ENCODE measurements at regions not wholly inside any gene's neighbourhood (a gene's known extent, or its start where the extent isn't known, plus 50 kb on each side); places are given as distances from the start of the nearest gene placed in this dataset.

DNA sequence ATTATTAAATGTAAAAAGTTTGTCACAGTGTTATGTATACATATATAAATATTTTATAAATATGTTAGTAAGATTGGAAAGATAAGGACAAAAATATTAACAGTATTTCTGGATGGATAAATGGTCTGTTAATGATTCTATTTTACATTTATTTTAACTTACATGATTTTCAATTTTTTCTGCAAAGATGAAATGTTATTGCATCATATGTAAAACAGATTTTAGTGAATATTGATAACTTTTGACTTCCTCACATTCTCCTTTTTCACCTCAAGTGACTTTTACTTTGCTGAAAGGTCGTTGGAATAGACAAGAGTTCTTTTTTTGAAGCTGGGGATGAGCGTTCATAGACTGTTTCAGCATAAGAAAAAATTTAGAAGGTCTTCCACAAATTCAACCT, 1554.7 kb upstream of the TENM4 start:
- no peak for DNase-seq (ENCODE audit: low spot score)
- intact Hi-C loops (cut with DNase I), result no loop called here

DNA sequence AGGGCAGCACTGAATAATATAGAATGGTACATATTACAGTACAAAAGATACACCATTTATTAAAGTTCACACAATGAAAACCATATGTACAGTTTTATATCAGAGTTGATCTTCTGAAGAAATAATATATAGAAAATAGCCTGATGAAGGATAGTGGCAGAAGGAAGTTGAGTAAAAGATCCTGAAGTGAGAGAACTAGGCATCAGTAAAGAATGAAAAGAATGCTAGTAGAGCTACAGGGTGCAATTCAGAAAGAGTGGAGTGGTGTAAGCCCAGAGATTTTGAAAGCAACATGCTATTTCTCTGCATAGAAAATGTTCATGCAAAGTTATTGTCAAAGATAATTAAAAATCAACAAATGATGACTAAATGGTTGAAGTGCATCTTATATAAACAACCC, 1552.7 kb upstream of the TENM4 start:
- intact Hi-C loops (cut with DNase I), result no loop called here
- DNase-seq (ENCODE audit: low spot score), result no peak

DNA sequence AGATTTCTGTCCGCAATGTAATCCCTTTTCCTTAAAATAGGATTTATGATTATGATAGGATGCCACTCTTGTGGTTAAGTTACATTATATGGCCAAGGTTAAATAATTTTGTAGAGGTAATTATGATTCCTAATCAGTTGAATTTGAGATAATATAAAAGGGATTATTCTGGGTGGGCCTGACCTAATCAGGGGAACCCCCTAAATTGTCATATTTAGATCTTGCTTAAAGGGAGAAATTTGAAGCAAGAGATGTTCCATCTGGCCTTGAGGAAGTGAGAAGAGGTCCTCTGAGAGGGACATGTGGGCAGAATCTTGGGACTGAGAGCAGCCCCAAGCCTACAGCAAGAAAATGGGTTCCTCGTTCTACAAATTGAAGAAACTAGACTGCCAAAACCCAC, 1550.1 kb upstream of the TENM4 start:
- DNase-seq (ENCODE audit: low spot score), result no peak
- intact Hi-C loops (cut with DNase I), result no loop called here

DNA sequence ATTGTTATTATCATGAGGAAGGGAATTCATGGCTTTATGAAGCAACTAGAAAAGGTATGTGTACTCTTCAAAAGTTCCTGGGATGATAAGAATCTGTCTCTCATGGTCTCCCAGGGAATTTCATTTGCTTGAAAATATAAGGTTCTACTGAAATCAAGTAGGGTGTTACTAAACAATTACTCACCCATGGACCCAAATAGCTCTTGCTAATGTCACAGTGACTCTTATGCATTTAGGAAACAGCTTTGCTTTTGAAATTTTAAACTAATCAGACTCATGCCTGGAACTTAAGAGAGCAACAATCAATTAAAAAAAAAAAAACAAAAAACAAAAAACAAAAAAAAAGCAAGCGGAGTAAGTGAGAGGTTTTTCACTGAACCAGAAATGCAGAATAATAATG, 1546.3 kb upstream of the TENM4 start:
- DNase-seq (ENCODE audit: low spot score), result no peak
- intact Hi-C loops (cut with DNase I), result no loop called here

DNA sequence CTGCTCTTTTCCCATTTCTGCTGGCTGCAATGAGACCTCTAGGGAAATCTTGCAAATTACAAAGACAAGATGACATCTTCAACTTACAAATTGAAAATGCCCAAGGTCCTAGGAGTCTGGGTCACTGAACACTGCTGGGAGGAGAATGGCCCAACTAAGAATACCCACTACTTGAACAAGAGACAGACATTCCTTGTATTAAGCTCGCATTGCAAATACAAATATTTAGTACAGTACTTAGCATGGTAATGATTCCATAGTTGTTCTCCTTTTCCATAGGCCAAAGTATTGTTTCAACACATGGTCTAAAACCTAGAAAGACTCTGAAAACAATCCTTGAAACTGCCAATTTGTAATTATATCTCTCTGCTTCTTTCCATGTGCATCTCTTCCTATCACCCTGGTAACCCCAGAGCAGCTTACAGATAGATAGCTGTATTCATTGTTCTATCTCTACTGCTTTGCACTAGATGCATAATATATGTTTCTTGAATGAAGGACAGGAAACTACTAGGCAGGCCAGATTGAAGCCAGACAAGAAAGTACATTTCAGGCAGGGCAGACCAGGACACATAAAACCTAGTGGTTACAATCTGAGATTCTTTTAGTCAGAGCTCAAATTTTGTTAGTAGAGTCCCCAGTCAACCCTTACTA, 1545.7 kb upstream of the TENM4 start:
- DNase-seq (ENCODE audit: low spot score), result no peak

DNA sequence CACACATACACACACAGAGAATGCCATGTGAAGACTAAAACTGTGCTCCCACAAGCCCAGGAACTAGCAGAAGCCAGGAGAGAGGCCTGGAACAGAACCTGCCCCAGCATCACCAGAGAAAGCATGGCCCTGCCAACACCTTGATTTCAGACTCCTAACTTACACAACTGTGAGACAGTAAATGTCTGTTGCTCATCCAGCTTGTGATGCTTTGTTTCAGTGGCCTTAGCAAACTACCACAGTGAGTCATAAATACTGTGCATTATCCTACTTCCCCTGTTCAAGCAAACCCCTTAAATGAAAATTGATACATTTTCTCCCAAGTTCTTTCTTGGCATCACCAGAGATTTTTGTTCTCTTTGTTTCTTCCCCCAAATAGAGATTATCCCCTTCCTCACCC, 1539.4 kb upstream of the TENM4 start:
- DNase-seq (ENCODE audit: low spot score), result no peak
- intact Hi-C loops (cut with DNase I), result no loop called here

More for the DNA sequence above, 1545.7 kb upstream of the TENM4 start:
- intact Hi-C loops (cut with DNase I), result no loop called here

DNA sequence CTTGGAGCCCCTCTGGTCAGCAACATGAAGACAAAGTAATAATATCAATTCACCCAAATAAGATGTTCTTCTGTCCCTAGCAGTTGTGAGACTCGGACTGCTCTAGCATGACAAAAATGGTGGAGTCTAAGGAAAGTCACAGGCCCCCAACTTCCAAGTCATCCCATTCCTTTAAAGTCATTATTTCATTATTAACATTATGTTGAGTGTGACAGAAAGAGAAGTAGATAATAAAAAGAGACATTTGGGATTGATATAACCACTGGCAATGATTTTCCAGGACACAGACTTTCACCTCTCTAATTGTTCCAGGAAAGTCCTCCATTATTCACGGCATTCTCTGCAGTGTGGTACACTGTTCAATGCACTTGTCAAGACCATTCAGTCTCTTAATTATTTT, 1533.0 kb upstream of the TENM4 start:
- no peak for DNase-seq (ENCODE audit: low spot score)
- intact Hi-C loops (cut with DNase I), result loop anchor here in 1 of 2 donors (5.0 kb wide), 1 partner anchor 466 kb away; no protein-coding TSS in a partner anchor

DNA sequence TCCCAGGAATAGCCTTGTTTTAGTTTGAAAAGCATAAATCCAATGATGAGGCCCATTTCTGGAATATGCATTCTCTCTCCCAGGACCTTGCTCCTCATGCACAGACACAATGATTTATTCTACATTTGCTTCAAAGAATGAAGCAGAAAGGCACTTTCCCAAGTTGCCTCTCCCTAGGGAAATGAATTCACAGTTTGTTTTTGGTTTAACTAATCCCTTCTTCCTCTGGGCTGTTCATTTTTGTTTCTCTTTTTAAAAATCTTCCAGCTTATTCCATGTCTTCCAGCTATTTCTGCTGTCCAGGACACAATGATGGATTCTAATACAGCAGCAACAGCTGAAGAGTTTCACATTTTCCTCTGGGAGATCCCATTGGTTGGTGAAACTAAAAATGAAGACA, 1529.2 kb upstream of the TENM4 start:
- intact Hi-C loops (cut with DNase I), result loop anchor here in 1 of 2 donors (5.0 kb wide), 1 partner anchor 463 kb away; no protein-coding TSS in a partner anchor
- DNase-seq (ENCODE audit: low spot score), result no peak

DNA sequence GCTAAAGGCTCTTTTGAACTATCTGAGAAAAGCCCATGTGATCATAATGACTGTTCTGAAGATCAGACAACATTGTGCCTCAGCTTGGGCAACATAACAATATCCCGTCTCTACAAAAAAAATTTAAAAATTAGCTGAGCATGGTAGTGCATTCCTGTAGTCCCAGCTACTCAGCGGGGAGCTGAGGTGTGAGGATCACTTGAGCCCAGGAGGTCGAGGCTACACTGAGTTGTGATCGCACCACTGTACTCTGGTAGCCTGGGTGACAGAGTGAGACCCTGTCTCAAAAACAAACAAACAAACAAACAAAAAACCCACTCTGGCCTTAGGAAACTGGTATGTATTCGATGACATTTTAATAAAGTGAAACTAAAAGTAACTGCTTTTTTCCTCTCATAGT, 1526.8 kb upstream of the TENM4 start:
- intact Hi-C loops (cut with DNase I), result no loop called here
- no peak for DNase-seq (ENCODE audit: low spot score)

DNA sequence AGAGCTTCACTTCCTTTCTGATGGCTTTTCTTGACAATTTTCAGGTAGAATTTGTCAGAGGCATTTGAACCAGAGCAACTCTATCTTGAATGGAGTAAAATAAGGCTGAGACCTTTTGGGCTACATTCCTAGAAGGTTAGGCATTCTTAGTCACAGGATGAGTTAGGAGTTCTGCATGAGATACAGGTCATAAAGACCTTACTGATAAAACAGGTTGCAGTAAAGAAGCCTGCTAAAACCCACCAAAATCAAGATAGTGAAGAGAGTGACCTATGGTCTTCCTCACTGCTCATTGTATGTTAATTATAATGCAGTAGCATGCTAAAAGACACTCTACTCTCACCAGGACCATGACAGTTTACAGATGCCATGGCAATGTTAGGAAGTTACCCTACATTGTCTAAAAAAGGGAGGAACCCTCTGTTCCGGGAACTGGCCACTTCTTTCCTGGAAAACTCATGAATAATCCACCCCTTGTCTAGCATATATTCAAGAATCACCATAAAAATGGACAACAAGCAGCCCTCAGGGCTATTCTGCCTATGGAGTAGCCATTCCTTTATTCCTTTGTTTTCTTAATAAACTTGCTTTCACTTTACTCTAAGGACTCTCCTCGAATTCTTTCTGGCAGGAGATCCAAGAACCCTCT, 1519.7 kb upstream of the TENM4 start:
- intact Hi-C loops (cut with DNase I), result no loop called here
- DNase-seq (ENCODE audit: low spot score), result no peak

DNA sequence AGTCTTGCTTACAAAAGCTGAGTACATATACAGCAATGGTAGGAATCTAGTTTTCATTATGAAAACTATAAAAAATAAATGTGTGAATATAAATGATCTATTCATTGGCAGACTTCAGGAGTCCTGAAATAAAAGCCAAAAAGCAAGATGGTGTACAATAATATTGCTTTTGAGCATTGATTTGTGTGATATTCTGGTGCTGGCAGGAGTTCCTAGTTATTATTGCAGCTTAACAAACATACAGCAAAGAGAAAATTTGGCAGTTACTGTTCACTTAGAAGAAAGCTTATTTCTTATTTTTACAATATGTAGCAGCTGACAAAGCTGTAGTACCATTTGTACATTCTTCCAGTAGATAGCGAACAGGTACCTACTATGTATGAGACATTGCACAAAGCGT, 1518.9 kb upstream of the TENM4 start:
- intact Hi-C loops (cut with DNase I), result no loop called here

DNA sequence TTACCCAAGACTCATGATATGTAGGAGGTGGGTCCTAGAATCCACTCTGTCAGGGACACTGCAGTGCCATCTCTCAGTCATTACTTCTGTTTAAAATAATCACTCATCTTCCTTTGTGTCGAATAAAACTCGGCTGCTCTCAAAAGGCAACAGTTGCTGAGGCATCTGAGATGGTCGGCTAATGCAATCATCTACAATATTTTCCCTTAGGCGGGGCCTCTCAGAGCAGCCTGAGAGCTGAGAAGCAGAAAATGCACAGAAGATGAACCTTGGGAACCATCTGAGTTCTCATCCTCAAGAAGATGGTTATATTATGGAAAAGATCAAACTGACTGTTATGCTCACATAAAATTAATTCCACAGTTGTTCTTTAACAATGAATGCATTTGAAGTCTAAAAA, 1518.2 kb upstream of the TENM4 start:
- intact Hi-C loops (cut with DNase I), result no loop called here
- DNase-seq (ENCODE audit: low spot score), result no peak

More for the DNA sequence above, 1518.9 kb upstream of the TENM4 start:
- DNase-seq (ENCODE audit: low spot score), result no peak

DNA sequence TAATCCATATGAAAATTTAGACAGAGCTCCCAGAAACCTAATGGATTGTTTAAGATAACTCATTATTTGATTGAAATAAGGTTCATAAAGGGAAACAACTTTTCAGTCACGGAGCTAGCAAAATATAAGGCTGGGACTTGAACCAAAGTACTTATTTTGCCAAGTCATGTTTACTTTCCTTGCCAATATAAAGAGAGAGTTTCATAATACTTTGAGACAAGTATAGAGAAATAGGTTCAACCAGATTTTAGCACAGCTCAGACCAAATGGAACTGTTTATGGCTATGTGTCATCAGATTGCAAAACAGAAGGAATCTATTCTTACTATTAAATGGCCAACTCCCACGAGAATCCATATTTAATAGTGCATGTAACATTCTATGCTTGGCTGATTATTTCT, 1517.5 kb upstream of the TENM4 start:
- intact Hi-C loops (cut with DNase I), result no loop called here
- DNase-seq (ENCODE audit: low spot score), result no peak

DNA sequence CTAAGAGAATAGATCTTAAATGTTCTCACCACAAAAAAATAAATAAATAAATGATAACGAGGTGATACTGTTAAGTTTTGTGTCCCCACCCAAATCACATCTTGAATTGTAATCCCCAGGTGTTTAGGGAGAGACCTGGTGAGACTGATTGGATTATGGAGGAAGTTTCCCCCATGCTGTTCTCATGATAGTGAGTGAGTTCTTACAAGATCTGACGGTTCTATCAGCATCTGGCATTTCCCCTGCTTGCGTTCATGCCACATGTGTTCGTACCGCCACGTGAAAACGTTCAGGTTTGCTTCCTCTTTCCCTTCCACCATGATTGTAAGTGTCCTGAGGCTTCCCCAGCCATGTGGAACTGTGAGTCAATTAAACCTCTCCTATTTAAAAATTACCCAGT, 1514.8 kb upstream of the TENM4 start:
- DNase-seq (ENCODE audit: low spot score), result no peak
- intact Hi-C loops (cut with DNase I), result no loop called here

DNA sequence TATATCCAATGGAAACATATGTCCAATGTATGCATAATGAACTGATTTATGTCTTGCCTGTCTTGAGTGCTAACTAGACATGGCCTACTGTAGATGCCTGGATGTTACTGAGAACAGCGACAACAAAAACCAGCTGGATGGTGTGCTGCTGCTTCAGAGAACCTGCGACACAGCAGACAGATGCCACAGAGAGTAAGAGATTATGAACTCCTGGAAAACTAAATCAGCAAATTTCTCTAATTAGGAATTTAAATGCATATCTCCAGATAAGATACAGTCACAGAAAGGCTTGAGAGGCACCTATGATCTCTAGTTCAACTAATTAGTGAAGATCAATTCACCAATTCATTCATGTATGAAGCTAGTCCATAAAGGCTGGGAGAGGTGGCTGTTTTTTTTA, 1508.0 kb upstream of the TENM4 start:
- intact Hi-C loops (cut with DNase I), result no loop called here
- no peak for DNase-seq (ENCODE audit: low spot score)

DNA sequence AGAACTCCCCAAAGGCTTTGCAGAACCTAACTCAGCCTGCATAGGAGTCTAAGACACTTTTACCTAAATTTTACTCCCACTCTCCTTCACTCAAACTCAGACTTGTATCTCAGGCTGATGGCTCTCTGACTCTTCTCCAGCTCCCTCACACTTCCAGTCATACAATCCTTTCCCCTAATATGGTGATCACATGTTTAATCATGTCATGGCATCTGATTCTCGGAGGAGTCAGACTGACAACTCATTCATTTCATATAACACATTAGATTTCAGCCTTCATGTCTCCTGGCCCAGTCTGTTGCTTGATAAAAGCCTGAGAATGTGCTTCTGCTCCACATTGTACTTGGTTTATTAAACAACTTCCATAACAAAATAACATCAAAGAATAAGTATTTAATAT, 1503.9 kb upstream of the TENM4 start:
- DNase-seq (ENCODE audit: low spot score), result no peak
- intact Hi-C loops (cut with DNase I), result no loop called here

DNA sequence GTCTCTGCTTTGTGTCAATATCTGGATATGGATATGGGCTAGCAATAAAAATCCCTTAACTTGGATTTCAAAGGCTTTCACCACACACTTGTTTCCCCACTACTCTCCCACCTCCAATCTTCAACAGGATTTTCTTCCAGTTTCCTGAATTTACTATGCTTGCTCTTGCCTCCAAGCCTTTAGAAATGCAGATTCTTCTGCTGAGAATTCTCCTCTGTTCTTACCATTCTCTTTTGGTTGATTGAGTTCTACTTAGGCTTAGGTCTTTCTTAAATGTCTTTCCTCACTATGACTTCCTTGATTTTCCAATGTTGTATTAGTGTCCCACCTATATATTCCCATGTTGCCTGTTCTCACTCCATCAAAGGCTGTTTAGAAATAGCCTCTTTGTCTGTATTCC, 1502.4 kb upstream of the TENM4 start:
- no peak for DNase-seq (ENCODE audit: low spot score)

DNA sequence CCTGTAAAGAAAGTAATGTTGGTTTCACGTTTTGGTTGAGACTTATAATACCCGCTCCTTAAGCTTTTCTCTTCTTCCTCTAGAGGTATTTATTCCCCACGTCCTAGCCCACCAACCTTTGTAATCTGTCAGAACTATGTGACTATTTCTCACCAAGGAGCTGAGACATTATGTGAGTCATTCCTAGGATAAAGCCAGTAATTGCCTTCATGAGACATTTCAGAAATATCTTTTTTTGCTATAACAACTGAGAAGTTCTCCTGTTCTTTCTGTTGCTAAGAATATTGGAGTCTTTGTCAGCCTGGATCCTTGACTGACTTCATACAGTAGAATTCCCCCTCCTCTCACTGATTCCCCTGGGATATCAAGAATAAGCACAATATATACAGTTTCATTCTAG, 1497.0 kb upstream of the TENM4 start:
- no peak for DNase-seq (ENCODE audit: low spot score)
- intact Hi-C loops (cut with DNase I), result no loop called here

More for the DNA sequence above, 1502.4 kb upstream of the TENM4 start:
- intact Hi-C loops (cut with DNase I), result no loop called here

DNA sequence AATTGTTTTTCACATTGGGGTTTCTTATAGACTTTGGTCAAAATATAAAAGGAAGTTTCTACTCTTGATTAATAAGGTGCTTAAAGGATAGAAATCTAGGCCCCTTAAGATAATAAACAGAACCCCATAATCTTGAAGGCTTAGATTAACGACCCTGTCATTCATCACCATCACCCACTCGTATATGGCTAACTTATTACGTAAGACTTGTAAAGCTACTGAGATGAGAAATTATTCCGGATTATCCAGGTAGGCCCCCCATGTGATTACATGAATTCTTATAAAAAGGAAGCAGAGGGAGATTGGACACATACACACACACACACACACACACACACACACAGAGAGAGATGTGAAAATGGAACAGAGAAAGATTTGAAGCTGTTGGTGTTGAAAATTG, 1489.2 kb upstream of the TENM4 start:
- no peak for DNase-seq (ENCODE audit: low spot score)
- intact Hi-C loops (cut with DNase I), result no loop called here

DNA sequence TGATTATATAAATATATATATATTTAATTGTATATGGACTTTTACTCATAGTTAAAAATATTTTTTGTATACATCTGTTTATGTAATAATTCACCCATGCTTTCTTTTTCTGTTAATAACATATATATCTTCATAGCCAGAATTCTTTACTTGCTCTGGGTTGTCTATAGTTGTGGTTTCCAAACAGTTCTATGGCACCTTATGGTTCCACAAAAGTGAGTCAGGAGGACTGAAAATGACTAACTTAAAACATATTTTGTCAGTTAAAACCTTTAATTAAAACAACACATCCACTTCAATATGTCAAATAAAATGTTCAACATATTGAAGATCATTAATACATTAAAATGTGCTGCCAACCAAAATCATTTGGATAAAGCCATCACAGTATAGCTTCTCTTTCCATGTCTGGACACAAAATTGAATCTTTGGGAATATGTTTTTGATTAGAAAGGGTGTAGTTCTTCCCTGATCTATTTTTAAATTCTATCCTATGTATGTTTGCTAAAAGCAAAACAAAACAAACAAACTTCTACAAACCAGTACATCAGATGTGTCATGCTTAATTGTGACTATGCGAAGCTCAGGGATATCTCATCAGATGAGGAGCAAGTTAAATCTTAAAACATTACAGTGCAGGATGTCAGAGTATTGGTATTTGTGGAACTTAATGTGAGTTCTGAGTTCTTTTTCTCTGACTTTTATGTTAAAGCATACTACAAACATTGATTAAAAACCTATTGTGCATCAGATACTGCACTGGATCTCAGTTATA, 1488.4 kb upstream of the TENM4 start:
- no peak for DNase-seq (ENCODE audit: low spot score)
- intact Hi-C loops (cut with DNase I), result no loop called here

DNA sequence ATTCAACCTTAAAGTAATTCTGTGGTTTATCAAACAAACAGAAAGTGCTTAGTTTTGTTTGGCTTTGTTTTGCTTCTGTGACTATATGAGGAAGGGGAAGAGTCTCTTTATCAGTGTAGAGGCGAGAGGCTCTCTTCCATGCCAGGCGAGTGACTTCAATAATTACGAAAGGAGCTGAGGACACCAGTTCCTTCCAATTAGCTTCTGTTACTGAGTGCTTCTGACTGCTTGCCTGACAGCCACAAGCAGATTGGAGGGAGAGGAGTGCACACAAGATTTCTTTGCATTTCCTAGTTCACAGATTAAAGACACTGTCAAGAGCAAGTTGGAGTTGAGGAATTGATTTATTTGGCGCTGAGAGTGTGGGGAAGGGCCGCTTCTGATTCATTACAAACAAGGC, 1484.5 kb upstream of the TENM4 start:
- intact Hi-C loops (cut with DNase I), result no loop called here

More for the DNA sequence above, 1484.5 kb upstream of the TENM4 start:
- no peak for DNase-seq (ENCODE audit: low spot score)
